Osteocyte (in vitro differentiated cells): ENCODE measurements at regions not wholly inside any gene's neighbourhood (a gene's known extent, or its start where the extent isn't known, plus 50 kb on each side); places are given as distances from the start of the nearest gene placed in this dataset.

Experiments used
- DNase-seq: peaks from one replicate; pipeline ENCODE4 v3.0.0; 2021; ENCODE audit warnings: mixed read lengths; ENCODE audit not compliant: unreplicated experiment; ENCODE audit errors: extremely low spot score
- H3K27ac Mint-ChIP-seq: one replicate; pipeline ENCODE4 v1.8.0; 2021; ENCODE audit warnings: mild to moderate bottlenecking, mixed read lengths; ENCODE audit not compliant: unreplicated experiment
- H3K27me3 Mint-ChIP-seq: one replicate; pipeline ENCODE4 v1.8.0; 2021; ENCODE audit warnings: mixed read lengths; ENCODE audit not compliant: unreplicated experiment
- H3K36me3 Mint-ChIP-seq: one replicate; pipeline ENCODE4 v1.8.0; 2021; ENCODE audit warnings: mixed read lengths; ENCODE audit not compliant: unreplicated experiment
- H3K4me1 Mint-ChIP-seq: one replicate; pipeline ENCODE4 v1.8.0; 2021; ENCODE audit warnings: mixed read lengths; ENCODE audit not compliant: unreplicated experiment
- H3K4me3 Mint-ChIP-seq: one replicate; pipeline ENCODE4 v1.8.0; 2021; ENCODE audit warnings: mild to moderate bottlenecking, moderate library complexity, mixed read lengths; ENCODE audit not compliant: unreplicated experiment
- H3K9me3 Mint-ChIP-seq: one replicate; pipeline ENCODE4 v1.8.0; 2021; ENCODE audit warnings: mixed read lengths; ENCODE audit not compliant: unreplicated experiment
- TF ChIP-seq, protein P1 (sequence below): fragments of 200-600 bp; sonication (generic); IDR thresholded peaks from 2 replicates; pipeline ENCODE4 v1.5.0; 2021; ENCODE audit warnings: antibody characterized with exemption, mild to moderate bottlenecking, moderate library complexity

DNA sequence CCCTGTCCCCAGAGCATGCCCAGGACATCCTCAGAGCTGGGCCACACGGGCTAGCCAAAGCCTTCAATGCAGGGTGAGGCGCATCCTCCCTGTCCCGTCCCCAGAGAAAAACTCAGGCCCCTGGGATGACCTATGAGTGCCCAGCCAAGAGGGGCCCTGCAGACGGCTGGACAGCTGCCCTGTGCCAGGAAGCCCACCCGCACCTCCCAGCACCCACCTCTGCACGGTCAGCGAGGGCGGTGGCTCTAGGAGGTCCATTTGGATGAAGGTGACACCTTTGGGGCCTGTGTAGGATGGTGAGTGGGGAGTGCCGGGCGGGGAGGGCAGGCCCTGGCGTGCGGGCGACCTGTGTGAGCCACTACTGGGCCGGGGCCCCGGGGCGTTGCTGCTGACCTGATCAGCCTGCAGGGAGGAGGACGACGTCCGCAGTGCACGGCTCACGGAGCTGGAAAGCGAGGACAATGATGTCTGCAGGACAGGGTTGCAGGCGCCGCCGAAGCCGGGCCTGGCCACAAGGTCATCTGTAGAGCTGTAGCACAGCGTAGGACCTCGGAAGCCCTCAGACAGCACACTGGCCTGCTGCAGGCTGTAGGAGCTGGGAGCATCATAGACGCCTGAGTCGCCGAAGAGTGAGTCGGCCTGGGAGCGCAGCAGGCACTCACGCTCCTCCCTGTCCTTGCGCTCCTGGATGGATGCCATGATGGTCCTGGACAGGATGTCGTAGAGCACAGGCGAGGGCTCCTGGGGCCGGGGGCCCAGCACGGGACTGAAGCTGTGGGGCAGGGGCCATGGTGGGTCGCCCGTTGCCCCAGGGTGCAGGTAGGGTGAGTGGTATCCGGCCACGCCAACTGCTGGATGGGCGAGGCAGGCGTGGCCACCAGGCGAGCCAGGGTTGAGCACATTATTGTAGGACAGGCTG lies 180.5 kb downstream of the IGLL1 start:
- H3K27me3 Mint-ChIP-seq: no peaks in the 10 kb centered on the region
- no peaks in the 10 kb centered on the region for H3K9me3 Mint-ChIP-seq
- DNase-seq: no peak
- no peaks in the 10 kb centered on the region for H3K36me3 Mint-ChIP-seq
- H3K4me1 Mint-ChIP-seq: peaks cover 7% of the 10 kb centered on the region
- TF ChIP-seq, protein P1, sequence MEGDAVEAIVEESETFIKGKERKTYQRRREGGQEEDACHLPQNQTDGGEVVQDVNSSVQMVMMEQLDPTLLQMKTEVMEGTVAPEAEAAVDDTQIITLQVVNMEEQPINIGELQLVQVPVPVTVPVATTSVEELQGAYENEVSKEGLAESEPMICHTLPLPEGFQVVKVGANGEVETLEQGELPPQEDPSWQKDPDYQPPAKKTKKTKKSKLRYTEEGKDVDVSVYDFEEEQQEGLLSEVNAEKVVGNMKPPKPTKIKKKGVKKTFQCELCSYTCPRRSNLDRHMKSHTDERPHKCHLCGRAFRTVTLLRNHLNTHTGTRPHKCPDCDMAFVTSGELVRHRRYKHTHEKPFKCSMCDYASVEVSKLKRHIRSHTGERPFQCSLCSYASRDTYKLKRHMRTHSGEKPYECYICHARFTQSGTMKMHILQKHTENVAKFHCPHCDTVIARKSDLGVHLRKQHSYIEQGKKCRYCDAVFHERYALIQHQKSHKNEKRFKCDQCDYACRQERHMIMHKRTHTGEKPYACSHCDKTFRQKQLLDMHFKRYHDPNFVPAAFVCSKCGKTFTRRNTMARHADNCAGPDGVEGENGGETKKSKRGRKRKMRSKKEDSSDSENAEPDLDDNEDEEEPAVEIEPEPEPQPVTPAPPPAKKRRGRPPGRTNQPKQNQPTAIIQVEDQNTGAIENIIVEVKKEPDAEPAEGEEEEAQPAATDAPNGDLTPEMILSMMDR: no peak
- no peak overlapping the region for H3K27ac Mint-ChIP-seq
- no peak overlapping the region for H3K4me3 Mint-ChIP-seq

DNA sequence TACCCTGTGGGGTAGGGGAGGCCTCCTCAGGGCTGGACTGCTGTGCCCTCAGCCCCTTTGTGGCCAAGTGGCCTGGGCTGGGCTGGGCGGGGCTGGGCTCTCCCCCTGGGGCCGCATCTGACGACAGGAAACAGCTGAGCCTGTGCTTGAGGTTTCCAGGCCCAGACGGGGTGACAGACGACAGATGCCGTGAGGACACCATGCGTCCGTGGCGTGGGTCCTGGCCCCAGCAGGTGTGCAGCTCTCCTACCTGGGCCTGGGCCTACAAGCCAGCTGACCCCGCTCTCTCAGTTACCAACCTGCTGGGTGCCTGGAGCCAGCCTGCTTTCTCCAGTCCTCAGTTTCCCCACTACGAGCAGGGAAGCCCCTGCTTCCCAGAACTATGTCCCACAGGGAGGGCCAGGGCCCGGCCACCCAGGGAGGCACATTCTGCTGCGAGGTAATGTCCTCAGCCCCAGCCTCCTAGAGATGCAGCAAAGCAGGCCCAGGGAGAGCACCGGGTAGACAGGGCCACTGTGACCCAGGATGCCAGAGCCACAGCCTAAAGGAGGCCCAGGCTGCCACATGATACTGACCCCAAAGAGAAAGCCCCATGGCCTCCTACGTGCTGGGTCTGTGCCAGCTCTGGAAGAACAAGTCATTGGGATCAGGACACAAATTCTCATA lies 181.3 kb downstream of the IGLL1 start:
- no peaks in the 10 kb centered on the region for H3K9me3 Mint-ChIP-seq
- H3K4me1 Mint-ChIP-seq: peaks cover 7% of the 10 kb centered on the region
- DNase-seq: no peak
- no peaks in the 10 kb centered on the region for H3K36me3 Mint-ChIP-seq
- H3K27me3 Mint-ChIP-seq: no peaks in the 10 kb centered on the region
- no peak overlapping the region for H3K4me3 Mint-ChIP-seq
- TF ChIP-seq, protein P1: no peak
- no peak overlapping the region for H3K27ac Mint-ChIP-seq

GRCh38 chr22:23397613-23398567 lies 182.2 kb downstream of the IGLL1 start:
- H3K4me3 Mint-ChIP-seq: no peak overlapping the region
- no peak overlapping the region for H3K27ac Mint-ChIP-seq

DNA sequence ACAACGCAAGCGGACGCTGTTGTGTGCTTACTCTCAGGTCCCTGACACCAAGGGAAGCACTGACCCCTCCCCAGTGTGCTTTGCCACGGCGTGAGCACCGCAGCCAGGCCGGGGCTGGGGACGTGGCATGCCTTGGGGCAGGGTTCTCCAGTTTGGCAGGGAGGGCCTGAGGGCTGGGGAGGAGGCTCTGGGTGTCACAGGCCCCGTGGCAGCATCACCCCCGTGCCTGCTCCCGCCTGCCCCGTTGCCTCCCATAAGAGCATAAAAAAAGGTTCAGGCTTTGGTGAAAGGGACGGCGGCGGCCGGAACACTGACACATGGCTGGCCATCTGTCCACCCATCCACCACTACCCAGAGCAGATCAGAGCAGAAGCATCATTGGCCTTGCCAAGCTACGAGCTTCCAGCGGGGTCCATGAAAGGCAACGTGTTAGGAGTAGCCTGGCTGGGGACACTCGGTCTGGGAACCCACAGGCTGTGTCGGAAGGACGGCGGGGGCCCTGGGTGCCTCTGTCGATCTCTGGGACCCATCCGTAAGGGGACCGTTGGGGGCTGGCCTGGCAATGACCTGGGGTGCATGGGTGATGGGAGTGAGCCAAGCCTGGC lies 183.0 kb downstream of the IGLL1 start:
- TF ChIP-seq, protein P1: no peak
- no peak overlapping the region for H3K4me3 Mint-ChIP-seq
- H3K27me3 Mint-ChIP-seq: no peaks in the 10 kb centered on the region
- H3K4me1 Mint-ChIP-seq: peaks cover 7% of the 10 kb centered on the region
- no peaks in the 10 kb centered on the region for H3K9me3 Mint-ChIP-seq
- H3K36me3 Mint-ChIP-seq: no peaks in the 10 kb centered on the region
- H3K27ac Mint-ChIP-seq: no peak overlapping the region
- DNase-seq: no peak

More at GRCh38 chr22:23397613-23398567, 182.2 kb downstream of the IGLL1 start:
- H3K27me3 Mint-ChIP-seq: no peaks in the 10 kb centered on the region
- no peaks in the 10 kb centered on the region for H3K9me3 Mint-ChIP-seq
- TF ChIP-seq, protein P1: no peak
- H3K4me1 Mint-ChIP-seq: peaks cover 7% of the 10 kb centered on the region
- DNase-seq: no peak
- no peaks in the 10 kb centered on the region for H3K36me3 Mint-ChIP-seq
